ENCODE measurements at regions not wholly inside any gene's neighbourhood (a gene's known extent, or its start where the extent isn't known, plus 50 kb on each side); places are given as distances from the start of the nearest gene placed in this dataset.

DNA sequence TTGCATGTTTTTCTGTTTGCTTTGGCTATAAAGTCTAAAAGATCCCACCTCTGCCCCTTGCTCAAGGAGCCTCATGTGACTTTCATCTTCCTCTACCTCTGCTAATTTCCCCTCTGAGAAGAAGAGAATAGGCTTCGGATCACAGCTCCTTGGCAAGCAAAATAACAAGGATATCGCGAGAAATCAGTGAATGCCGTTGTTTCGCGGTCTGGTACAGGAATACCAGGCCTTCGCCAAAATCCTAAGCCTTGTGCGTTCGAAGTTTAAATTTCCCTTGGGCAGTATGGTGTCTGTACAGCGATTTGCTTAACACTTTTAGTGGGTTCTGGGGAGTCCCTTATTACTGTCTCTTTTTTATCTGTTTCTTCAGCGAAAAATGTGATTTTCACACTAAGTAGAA lies 142.3 kb downstream of the IRF8 start:
- DNase-seq (ENCODE audit: low spot score): no peak

DNA sequence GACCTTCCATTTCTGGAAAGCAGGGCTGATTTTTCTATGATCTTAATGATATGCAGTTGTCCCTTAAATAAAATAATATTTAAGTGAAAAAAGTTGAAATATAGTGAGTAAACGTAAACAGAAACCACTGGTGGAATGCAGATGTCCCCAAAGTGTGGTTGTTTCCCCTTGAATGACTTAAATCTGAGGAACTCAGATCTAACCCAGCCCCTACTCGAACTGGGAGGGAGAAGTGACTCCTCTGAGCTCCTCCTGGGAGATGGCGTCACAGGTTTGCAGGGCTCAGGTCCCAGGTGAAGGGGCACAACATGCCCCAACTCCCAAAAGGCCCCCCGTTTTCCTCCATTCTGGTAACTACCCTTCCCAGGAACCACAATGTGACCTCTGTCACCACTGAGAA lies 142.8 kb downstream of the IRF8 start:
- no peak for DNase-seq (ENCODE audit: low spot score)

DNA sequence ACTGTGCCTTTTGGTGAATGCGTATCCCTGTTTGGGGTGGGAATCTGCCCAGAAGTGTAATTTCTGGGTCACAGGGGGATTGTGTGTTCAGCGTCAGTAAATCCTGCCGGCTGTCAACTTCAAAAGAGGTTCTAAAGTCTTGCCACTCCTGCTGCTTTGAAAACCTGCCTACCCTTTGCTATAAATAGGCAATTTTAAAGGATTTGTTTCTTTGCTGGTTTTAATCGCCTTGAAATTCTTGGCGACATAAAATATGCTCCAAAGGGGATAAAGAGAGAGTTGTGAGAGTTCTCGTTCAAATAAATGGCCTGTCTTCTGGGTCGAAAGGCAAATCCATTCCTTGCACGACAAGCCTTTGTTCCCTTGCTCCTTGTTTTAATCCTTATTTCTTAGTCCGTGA lies 143.4 kb downstream of the IRF8 start:
- no peak for DNase-seq (ENCODE audit: low spot score)

DNA sequence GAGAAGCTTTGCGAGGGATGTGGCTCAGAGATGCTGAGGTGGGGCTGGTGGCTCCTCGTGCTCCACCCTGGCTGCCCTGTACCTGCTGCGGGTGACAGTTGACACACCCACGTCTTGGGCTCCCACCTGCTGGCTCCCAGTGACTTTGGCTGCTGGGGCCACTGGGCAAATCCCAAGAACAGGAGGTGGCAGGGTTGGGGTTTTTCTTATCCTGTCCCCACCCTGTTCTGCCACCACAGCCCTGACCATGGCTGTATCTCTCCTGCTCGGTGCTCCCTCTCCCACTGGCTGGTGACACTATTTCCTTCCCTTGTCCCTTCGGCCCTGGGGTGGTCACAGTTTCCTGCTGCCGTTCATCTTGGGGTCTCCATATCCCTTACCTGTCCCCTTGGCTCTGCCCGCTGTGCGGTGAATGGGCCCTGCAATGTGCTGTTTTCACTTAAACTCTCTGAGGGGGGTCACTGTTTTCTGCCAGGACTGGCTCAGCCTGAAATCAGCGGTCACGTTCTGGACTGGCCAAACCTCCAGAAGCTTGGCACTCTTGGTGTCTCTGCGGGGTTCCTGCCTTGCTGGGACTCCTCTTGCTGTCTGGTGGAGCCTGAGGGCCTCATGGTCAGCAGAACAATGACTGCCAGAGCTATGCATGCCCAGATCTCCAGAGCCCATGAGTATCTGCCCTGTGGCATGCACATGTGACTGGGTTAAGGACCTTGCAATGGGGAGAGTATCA lies 144.2 kb downstream of the IRF8 start:
- no peak for DNase-seq (ENCODE audit: low spot score)

DNA sequence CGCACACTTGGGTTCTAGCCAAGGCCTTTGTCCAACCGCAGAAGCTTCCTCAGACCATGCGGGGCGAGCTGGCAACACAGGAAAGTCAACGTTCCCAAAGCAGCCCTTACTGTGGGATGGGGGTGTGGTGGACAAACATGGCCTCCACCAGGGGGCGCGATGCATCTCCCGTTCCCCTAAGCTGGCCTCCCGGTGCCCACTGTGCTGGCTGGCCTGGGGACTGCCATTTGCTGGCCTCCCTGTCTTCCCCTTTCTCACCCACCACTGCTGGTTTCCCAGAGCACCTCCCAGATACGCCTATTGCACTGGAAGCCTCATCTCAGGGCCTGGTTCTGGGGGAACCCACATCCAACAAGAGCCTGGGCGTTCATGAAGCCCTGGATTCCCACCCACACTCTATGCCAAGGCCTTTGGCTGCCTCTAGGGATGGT lies 145.3 kb downstream of the IRF8 start:
- no peak for DNase-seq (ENCODE audit: low spot score)

DNA sequence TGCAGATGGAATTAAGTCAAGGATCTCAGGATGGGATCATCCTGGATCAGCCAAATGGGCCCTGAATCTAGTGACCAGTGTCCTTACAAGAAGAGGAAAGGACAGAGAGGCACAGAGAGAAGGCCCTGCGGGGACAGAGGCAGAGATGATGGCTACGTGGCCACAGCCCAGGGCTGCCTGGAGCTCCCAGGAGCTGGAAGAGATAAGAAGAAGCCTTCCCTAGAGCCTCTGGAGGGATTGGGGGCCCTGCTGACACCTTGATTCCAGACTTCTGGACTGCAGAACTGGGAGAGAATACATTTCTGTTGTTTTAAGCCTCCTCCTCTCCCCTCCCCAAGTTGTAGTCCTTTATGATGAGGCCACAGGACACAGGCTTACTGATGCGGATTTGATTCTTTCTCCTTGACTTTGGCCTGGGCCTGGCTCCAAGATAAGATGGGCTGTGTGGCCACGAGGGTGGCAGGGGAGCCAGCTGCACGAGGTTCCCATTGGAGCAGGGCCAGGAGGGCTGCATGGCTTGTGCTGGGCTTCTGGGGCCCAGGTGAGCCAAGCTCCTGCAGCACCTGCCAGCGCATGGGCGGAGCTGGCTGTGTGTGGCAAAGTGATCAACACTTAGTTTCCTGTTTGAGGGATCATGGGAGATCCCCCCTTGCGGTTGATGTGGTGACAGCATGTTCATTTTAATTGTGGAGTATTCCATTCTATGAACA lies 146.1 kb downstream of the IRF8 start:
- DNase-seq (ENCODE audit: low spot score): no peak

DNA sequence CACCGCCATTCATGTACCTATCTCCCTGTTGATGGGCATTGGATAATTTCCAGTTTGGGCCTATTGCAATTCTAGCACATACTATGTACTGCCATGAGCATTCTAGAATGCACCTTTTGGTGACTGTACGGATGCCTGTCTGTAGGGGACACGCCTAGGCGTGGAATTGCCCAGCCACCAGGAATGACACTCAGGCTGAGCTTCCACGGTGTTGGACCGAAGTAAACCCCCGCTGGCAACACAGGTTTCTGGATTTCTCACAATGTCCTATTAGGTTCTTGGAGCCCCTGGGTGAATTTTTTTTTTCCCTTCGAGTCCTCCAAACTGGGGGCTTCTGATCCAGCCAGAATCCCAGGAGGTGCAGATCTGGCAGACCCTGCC lies 146.6 kb downstream of the IRF8 start:
- DNase-seq (ENCODE audit: low spot score): no peak

DNA sequence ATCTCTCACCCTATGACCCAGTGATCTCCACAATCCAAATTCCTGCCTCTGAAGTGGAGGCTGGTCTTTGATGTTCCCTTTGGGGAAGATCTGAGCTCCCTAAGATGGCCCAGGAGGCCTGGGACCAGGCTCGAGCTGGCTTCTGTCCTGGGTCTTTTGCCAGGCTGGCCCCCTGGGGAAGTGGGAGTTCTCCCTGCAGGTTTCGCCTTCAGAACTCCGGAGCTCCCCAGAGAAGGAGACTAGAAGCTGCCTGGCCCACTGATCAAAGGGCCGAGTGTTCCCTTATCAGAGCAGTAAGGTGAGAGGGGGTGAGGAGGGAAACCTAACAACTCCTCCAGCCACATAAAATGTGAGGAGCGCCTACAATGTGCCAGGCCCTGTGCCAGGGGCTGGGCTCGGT lies 147.1 kb downstream of the IRF8 start:
- DNase-seq (ENCODE audit: low spot score): no peak

DNA sequence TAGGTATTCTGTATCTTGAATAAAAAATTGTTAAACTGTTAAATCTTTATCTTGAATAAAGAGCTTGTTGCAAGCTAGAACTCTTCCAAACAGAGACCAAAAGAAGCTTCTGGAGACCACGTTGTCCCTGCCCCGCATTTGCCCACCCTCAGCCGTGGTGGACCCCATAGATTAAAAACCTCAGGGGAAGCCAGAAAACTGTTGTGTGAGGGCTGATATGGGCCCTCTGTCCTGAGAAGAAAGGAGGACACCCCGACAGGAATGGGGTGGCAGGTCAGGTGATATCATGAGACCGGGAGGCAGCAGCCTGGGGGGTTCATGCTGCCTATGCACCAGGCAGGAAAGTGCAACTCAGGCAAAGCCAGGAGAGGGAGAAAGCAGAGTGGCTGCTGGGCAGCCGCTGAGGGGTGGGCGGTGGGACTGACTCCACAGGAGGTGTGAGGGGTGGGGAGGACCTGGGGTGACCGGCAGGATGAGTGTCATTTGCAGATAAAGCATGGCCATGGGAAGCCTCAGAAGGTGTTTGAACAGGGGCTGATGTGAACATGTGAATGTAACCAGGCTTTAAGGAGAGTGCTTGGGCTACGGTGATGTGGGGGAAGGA lies 147.8 kb downstream of the IRF8 start:
- DNase-seq (ENCODE audit: low spot score): no peak

DNA sequence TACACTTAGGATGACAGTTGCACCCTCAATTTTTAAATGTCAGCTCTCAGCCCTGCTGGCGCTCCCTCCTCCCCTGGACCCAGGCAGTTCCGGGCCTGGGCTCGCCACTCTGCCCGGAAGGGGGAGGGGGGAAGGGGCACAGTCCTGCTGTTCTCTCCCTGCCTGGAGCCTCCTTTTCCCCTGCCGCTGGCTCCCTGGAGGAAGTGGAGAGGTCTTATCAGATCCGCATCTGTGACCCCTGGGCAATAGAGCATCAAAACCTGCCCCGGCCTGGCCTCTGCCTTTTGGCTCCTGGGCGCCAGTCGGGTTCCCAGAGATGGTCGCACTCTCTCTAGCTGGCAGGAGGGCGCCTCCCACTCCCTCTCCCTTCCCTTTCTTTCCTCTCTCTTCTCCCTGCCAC lies 149.3 kb downstream of the IRF8 start:
- DNase-seq (ENCODE audit: low spot score): no peak

DNA sequence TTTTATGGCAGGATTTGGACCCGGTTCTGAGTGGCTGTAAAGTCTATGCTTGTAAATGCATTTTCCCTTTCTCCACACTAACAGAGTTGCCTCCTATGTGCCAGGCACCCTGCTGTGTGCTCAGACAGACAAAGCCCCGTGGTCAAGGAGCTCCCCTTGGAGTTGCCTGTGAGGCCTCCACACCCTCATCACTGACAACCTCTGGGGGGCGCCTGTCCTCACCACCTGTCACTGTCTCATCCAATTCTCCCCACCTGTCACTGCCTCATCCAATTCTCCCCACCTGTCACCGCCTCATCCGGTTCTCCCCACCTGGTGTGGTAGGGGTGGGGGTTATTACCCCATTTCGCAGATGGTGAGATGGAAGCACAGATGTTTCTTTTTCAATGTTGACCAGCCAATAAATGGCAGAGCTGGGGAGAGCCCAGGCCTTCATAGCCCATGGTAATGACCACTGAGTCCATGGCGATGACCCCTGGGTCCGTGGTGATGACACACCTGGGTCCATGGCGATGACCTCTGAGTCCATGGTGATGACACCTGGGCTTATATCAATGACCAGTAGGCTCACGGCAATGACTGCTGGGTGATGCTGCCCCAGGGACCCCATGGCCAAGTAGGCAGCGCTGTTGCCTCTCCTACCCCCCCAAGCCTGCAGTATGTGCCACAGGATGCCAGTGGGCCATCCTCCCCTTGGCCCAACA lies 150.1 kb downstream of the IRF8 start:
- no peak for DNase-seq (ENCODE audit: low spot score)

DNA sequence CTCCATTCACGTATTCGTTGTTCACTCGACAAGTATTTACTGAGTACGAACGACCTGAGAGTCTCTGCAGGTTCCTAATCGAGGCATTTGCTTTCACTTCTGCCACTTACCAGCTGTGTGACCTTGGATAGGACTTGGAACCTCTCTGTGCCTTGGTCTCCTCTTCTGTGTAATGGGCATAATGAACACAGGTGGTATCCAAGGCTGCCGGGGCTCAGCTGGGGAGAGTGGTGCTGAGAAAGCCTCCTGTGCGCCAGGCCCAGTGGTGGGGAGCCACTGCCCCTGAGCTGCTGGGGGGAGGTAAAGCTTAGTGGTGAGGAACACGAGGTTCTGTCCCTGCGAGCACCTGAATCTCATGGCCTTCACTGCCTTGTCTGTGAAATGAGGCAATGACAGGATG lies 150.7 kb downstream of the IRF8 start:
- no peak for DNase-seq (ENCODE audit: low spot score)

DNA sequence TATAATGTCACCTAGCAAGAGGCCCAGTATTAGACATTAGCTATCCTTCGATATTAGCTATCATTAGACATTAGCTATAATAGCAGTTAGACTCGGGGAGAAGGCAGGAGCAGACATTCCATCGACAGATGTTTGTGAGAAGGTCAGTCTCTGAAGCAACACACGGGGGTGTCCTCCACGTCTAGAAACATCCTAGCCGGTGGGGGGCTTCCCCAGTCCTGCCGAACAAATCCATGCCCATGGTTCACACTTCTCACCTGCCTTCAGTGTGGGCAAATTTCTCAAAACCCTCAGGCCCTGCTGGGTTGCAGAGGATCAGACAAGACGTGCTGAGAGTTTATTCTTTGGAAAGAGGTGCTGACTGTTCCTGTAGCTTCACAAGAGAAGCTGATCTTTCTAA lies 151.1 kb downstream of the IRF8 start:
- DNase-seq (ENCODE audit: low spot score): no peak

DNA sequence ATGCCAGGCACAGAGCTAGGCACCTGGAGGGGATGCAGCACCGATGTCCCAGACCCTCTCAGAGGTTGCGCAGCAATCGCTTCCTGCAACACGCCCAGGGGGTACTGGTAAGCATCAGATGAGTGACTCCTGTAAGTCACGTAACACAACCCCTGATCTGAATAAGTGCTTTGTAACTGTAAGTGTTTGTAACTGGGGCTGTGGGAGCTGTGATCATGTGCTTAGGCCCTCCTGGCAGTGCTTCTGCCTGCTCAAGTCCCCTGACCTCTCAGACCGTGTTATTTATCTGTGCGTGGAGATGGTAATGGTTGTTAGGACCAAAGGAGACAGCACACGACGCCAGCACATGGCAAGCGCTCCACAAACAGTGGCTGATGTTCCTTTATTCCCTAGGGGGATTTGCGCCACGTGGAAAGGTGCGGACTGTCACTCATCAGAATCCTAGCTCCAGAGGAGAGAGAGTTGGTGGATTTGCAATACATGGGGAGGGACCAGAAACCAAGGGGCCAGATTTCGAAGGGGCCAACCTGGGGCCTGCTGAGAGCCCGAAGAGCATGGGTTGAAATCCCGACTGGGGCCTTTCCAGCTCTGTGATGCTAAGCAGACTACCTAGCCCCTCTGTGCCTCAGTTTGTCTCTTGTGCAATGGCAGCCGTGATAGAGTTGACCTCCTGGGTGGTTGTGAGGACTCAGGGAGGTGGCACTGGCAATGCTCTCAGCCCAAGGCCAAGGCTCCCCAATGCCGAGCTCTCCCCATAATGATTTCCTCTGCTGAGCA lies 151.8 kb downstream of the IRF8 start:
- no peak for DNase-seq (ENCODE audit: low spot score)

DNA sequence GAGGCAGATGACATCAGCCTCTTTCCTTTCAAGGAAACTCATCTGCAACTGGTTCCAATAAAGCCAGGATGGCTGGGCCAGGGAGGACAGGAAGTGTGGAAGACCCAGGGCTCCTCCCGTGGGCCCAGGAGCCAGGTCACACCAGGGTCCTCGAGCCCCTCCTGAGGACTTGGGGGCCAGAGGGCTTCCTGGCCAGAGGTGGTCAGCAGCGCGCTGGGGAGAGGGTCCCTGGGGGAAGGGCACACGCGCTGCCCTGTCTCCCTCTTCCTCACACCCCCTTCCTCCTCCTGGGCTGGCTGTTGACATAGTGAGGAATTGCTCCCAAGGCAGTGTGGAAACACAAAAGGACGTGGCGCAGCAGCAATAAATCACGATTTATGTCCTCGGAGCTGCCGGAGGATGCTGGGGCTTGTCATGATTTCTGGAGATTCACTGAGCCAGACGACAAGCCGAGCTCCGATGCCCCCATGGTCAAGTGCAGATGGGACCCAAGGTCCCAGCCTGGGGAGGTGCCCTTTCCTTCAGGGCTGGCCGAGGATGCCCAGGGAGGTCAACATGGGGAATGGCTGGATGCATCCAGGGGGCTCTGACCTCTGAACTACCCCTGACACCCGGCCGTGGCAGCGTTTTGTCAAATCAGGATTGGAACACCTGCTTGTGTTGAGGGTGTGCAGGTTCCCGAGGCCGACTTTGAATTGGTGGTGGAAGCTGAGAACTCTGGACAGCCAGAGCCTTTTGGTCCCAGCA lies 152.6 kb downstream of the IRF8 start:
- DNase-seq (ENCODE audit: low spot score): no peak

DNA sequence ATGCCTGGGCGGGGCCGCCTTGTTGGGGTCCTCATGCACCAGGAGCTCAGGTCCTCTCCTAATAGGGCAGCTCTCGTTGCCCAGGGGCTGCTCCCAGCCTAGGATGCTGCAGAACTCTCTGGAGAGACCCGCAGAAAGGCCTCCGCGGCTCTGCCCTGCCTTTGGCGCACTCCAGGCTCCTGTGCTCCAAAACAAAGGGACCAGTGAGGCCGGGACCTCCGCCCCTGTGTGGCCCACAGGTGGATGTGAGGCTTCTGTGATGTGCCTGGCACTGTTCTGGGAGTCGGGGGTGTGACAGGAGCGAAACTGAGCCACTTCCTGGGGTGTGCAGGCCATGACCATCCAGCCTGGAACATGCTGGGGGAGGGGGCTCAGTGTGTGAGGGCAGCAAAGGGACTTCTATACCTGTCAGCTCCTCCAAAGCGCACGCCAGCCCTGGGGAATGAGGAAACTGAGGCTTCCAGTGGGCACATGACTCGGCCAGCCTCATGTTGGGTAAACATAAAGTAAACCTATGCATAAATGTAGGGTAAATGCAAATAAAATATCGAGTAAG lies 153.2 kb downstream of the IRF8 start:
- no peak for DNase-seq (ENCODE audit: low spot score)

DNA sequence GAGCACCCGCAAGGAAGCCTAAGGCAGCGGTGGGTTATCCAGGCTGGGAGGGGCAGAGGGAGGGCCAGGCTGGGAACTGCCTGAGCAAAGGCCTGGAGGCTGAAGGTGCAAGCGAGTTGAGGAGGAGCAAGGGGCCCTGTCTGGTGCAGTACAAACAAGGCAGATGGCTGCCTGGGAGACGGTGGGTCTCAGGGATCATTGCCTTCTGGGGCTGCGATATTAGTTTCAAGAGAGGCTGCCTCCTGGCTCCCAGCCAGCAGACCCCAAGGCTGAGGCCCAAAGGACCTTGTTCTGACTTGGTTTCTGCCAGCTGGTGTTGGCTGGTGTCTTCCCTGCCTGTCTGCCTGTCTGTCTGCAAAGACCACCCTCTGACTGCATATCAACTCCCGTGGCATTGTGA lies 154.0 kb downstream of the IRF8 start:
- no peak for DNase-seq (ENCODE audit: low spot score)

DNA sequence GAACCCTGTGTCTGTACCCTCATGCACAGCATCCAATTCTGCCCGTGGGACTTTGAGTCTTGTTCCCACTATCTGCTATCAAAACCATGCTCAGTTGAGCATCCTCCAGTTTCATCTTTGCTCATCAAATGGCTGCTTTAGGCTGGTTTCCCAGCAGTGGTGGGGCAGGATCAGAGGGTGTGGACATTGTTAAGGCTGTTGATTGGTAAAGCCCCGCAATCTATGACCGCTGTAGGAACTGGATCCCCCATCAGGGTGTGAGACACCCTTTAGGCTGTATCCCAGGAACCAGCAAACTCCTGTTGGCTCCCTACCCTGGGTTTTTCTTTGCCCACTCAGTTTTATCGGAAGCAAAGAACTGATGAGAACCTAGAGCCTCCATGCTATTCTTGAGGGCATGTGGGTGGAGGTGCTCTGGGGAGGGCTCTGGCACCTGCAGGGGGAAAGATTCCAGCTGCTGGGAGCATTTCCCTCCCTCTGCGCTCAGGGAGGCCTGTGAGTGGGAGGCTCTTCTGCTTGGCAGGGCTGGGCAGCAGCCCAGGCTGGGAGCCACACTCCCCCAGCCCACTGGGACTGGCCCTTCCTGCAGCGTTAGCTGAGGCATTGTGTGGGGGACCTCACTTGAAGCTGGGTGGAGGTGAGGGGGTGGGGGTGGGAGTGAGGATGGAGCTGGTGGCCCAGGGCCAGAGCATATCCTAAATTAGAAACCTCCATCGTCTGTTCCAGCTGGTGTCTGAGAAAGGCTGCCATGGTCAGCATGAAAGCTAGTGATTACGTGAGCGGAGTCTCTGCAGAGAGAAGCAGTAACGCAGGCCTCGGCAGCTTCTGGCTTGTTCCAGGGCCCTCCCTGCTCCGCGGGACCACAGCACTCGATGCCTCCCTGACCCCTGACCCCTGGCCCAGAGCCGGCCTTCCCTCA lies 160.6 kb downstream of the IRF8 start:
- no peak for DNase-seq (ENCODE audit: low spot score)

DNA sequence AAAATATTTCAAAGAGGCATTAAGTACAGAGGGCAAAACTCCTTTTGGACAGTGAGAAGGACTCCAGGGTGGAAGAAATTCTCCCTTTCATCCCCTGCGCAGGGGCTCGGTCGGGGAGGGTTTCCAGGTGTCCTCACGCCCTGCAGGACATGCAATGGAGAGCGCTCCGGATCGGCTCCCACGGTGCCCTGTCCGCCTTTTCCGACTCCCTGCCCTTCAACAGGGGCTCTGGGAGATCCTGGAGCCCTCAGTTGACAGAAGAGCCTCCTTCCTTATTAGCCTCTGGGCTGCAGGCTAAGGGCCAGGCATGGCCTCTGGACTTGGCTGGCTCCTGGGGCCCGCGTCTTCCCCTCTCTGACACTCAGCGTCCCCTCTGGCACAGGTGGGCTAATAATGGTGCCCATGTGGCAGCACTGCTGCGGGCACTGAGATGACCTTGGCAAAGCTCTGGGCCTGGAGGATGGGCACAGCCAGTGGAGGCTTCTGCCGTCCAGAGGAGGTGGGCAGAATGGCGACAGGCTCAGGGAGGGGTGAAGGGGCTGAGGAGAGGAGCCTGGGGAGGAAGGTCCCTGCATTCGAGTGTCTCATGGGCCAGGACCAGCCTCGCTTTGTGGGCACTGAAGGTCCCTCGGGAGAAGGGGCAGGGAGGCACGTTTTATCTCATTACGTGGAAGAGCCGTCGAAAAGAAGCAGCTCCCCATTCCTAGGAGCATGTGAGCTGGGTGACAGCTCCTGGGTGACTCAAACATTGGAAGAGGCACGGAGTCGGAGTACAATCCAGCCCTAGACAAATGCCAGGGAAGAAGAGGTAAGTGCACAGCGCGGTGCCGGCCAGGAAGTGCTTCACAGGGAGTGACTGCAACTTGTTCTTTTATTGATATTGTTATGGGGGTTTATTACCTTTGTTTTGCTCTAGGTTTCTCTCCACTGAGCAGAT lies 161.7 kb downstream of the IRF8 start:
- DNase-seq (ENCODE audit: low spot score): no peak

Data from pons (tissue), 1 donor.